DOHH2 (cell line): ENCODE measurements at regions not wholly inside any gene's neighbourhood (a gene's known extent, or its start where the extent isn't known, plus 50 kb on each side); places are given as distances from the start of the nearest gene placed in this dataset.
"Not testable (repeated sequence)": the region's sequence is repeated elsewhere in the genome, so short reads cannot be mapped to it uniquely, and the experiment has no call there.

ENCODE experiments used
- H3F3A ChIP-seq: fragments of 200-600 bp; sonication (generic), shearing (Covaris generic); 2 replicates; pipeline ENCODE4 v1.6.0; 2016; ENCODE audit warnings: antibody characterized with exemption, mild to moderate bottlenecking; ENCODE audit not compliant: control insufficient read depth, insufficient read depth
- H3K27ac ChIP-seq: fragments of 200-600 bp; sonication (generic); 2 replicates; pipeline ENCODE4 v1.5.1; 2014; ENCODE audit warnings: low read depth, mild to moderate bottlenecking, low read length, moderate library complexity
- H3K27me3 ChIP-seq: fragments of 200-600 bp; sonication (generic); 2 replicates; pipeline ENCODE4 v1.6.1; 2014; ENCODE audit warnings: mild to moderate bottlenecking, low read length, mixed read lengths; ENCODE audit not compliant: control insufficient read depth
- H3K36me3 ChIP-seq: fragments of 200-600 bp; sonication (generic); 2 replicates; pipeline ENCODE4 v1.6.1; 2014; ENCODE audit warnings: mild to moderate bottlenecking, low read length, moderate library complexity, mixed read lengths; ENCODE audit not compliant: control insufficient read depth
- H3K4me1 ChIP-seq: fragments of 200-600 bp; sonication (generic); 2 replicates; pipeline ENCODE4 v1.6.1; 2014; ENCODE audit warnings: mild to moderate bottlenecking, low read length, mixed read lengths; ENCODE audit not compliant: control insufficient read depth
- H3K4me2 ChIP-seq: fragments of 200-600 bp; sonication (generic); 2 replicates; pipeline ENCODE4 v1.6.0; 2014; ENCODE audit warnings: mild to moderate bottlenecking, low read length, moderate library complexity
- H3K4me3 ChIP-seq: fragments of 200-600 bp; sonication (generic); 2 replicates; pipeline ENCODE4 v1.5.1; 2014; ENCODE audit warnings: mild to moderate bottlenecking, low read length, mixed read lengths
- H3K79me2 ChIP-seq: fragments of 200-600 bp; sonication (generic); 2 replicates; pipeline ENCODE4 v1.6.1; 2014; ENCODE audit warnings: mild to moderate bottlenecking, low read length, mixed read lengths; ENCODE audit not compliant: control insufficient read depth
- H3K9me2 ChIP-seq: fragments of 200-600 bp; sonication (generic); replicated peaks from 2 replicates; pipeline ENCODE4 v1.6.1; 2014; ENCODE audit warnings: mild to moderate bottlenecking, low read length, mixed read lengths; ENCODE audit not compliant: control insufficient read depth
- H3K9me3 ChIP-seq: fragments of 200-600 bp; sonication (generic); 2 replicates; pipeline ENCODE4 v1.6.1; 2014; ENCODE audit warnings: antibody characterized with exemption, low read length, mixed read lengths; ENCODE audit not compliant: control insufficient read depth, insufficient read depth
- H4K20me1 ChIP-seq: fragments of 200-600 bp; sonication (generic); 2 replicates; pipeline ENCODE4 v1.6.0; 2014; ENCODE audit warnings: low read depth, mild to moderate bottlenecking, antibody characterized with exemption, low read length, moderate library complexity; ENCODE audit not compliant: control insufficient read depth, insufficient read depth
- EZH2phosphoT487 ChIP-seq: fragments of 200-600 bp; sonication (generic); IDR thresholded peaks from 2 replicates; pipeline ENCODE4 v1.6.1; 2017; ENCODE audit warnings: borderline replicate concordance, mild to moderate bottlenecking, antibody characterized with exemption, low read length, moderate library complexity, mixed read lengths
- TF ChIP-seq, protein P1 (sequence below): fragments of 200-600 bp; sonication (generic); IDR thresholded peaks from one replicate; pipeline ENCODE4 v1.5.1; 2014; ENCODE audit warnings: antibody characterized with exemption, mild to moderate bottlenecking, low read depth, low read length; ENCODE audit not compliant: poor library complexity, severe bottlenecking

DNA sequence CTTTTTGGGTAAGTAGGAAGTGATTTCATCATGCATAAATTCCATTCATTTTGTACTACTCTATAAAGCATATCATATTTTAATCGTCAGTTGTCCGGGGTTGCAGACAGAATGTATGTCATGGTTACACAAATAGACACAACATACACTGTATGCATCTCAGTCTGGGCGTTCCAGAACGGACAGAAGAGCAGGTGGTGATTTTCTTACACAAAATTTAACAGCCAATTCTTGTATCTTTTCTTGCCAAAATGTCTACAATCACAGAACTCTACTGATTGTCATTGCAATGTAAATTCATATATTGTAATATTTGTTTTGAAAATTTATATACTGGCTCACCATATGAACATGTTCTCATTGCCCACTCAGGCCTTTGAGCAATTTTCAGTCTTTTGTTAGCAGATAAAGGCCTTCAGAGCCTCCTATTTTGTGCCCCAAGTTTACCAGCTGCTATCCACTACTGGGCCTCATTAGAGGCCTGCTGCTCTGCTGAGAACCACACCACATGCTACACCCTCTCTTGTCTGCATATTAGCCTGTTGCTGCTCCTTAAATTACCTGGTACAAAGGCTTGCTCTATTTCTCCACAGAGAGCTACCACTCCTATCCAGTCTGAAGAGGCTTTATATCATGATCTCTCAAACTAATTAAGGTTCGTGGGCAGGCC lies 61.5 kb downstream of the PRDM13 start:
- no peaks in the 10 kb centered on the region for H3K36me3 ChIP-seq
- no peak overlapping the region for H3K4me3 ChIP-seq
- no peaks in the 10 kb centered on the region for H3K79me2 ChIP-seq
- H4K20me1 ChIP-seq = no peaks in the 10 kb centered on the region
- no peaks in the 10 kb centered on the region for H3K4me1 ChIP-seq
- H3K4me2 ChIP-seq = no peak overlapping the region
- TF ChIP-seq, protein P1, sequence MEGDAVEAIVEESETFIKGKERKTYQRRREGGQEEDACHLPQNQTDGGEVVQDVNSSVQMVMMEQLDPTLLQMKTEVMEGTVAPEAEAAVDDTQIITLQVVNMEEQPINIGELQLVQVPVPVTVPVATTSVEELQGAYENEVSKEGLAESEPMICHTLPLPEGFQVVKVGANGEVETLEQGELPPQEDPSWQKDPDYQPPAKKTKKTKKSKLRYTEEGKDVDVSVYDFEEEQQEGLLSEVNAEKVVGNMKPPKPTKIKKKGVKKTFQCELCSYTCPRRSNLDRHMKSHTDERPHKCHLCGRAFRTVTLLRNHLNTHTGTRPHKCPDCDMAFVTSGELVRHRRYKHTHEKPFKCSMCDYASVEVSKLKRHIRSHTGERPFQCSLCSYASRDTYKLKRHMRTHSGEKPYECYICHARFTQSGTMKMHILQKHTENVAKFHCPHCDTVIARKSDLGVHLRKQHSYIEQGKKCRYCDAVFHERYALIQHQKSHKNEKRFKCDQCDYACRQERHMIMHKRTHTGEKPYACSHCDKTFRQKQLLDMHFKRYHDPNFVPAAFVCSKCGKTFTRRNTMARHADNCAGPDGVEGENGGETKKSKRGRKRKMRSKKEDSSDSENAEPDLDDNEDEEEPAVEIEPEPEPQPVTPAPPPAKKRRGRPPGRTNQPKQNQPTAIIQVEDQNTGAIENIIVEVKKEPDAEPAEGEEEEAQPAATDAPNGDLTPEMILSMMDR = no peak
- TF ChIP-seq EZH2phosphoT487 = no peak
- H3K27ac ChIP-seq = no peak overlapping the region
- no peaks in the 10 kb centered on the region for H3F3A ChIP-seq
- H3K27me3 ChIP-seq = no peaks in the 10 kb centered on the region
- no peaks in the 10 kb centered on the region for H3K9me3 ChIP-seq
- no peaks in the 10 kb centered on the region for H3K9me2 ChIP-seq

DNA sequence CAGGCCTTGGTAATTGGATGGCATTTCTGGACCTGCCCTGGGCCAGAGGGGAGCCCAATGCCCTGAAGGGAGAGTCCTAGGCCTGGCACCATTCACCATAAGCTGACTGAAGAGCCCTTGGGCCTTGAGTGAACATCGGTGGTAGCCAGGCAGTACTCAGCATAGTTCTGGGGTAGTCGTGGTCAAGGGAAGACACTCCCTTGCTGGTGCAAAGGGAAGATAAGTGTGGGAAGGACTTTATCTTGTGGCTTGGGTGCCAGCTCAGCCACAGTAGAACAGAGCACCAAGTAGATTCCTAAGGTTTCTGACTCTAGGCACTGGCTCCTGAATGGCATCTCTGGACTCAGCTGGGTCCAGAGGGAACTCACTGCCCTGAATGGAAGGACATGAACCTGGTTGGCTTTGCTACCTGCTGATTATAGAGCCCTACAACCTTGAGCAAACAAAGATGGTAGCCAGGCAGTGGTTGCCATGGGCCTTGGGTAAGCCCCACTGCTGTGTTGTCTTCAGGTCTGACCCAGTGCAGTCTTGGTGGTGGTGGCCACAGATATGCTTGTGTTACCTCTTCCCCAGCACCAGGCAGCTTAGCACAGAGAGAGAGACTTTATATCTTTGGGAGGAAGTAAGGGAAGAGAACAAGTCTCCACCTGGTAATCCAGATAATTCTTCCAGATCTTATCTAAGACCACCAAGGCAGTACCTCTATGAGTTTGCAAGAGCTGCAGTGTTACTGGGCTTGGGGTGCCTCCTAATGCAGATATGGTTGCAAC lies 83.5 kb downstream of the PRDM13 start:
- no peaks in the 10 kb centered on the region for H3K27me3 ChIP-seq
- no peaks in the 10 kb centered on the region for H4K20me1 ChIP-seq
- no peaks in the 10 kb centered on the region for H3K9me2 ChIP-seq
- H3K36me3 ChIP-seq = no peaks in the 10 kb centered on the region
- H3K27ac ChIP-seq = no peak overlapping the region
- TF ChIP-seq, protein P1 = no peak
- TF ChIP-seq EZH2phosphoT487 = no peak
- H3K79me2 ChIP-seq = no peaks in the 10 kb centered on the region
- H3K9me3 ChIP-seq = no peaks in the 10 kb centered on the region
- H3K4me3 ChIP-seq = no peak overlapping the region
- H3K4me1 ChIP-seq = no peaks in the 10 kb centered on the region
- no peak overlapping the region for H3K4me2 ChIP-seq
- H3F3A ChIP-seq = no peaks in the 10 kb centered on the region

DNA sequence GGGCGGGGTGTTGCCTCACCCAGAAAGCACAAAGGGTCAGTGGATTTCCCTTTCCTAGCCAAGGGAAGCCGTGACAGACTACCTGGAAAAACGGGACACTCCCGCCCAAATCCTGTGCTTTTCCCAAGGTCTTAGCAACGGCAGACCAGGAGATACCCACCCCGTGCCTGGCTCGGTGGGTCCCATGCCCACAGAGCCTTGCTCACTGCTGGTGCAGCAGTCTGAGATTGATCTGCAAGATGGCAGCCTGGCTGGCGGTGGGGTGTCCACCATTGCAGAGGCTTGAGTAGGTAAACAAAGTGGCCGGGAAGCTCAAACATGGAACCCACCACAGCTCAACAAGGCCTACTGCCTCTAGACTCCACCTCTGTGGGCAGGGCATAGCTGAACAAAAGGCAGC lies 95.7 kb downstream of the PRDM13 start:
- not testable (repeated sequence) for H3K4me3 ChIP-seq, H3K4me1 ChIP-seq

DNA sequence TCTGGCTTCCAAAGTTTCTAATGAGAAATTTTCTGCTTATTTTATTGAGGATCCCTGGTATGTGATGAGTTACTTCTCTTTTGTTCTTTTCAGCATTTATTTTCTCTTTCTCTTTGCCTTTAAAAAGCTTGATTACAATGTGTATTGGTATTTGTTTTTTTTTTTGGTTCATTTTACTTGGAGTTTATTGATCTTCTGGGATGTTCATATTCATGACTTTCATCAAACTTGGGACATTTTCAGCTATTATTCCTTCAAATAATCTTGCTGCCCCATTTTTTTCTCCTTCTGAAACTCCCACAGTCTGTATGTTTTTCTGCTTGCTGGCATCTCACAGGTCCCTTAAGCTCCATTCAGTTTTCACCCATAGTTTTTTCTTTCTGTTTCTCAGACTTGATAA lies 102.4 kb downstream of the PRDM13 start:
- Histone ChIP-seq H3K4me1 (no peaks in the 10 kb centered on the region), H3K36me3 (no peaks in the 10 kb centered on the region), H3K9me2 (no peaks in the 10 kb centered on the region), H3K4me2 (no peak overlapping the region), H3F3A (no peaks in the 10 kb centered on the region), H3K27ac (no peak overlapping the region), H3K9me3 (no peaks in the 10 kb centered on the region), H3K4me3 (no peak overlapping the region), H3K27me3 (no peaks in the 10 kb centered on the region), H3K79me2 (no peaks in the 10 kb centered on the region), H4K20me1 (no peaks in the 10 kb centered on the region)
- TF ChIP-seq, protein P1 = no peak
- no peak for TF ChIP-seq EZH2phosphoT487

More for the DNA sequence above, 95.7 kb downstream of the PRDM13 start:
- not testable (repeated sequence) for H3K4me2 ChIP-seq, H3K27me3 ChIP-seq, H4K20me1 ChIP-seq, H3K79me2 ChIP-seq, H3K36me3 ChIP-seq, H3K9me2 ChIP-seq, H3K27ac ChIP-seq, H3K9me3 ChIP-seq, H3F3A ChIP-seq
